ENCODE measurements at regions not wholly inside any gene's neighbourhood (a gene's known extent, or its start where the extent isn't known, plus 50 kb on each side); places are given as distances from the start of the nearest gene placed in this dataset.

- TF ChIP-seq CTCF (IDR thresholded peaks at IDR 0.05) (no peak), POLR2A (IDR thresholded peaks at IDR 0.05) (no peak)
Observed at GRCh38 chr20:60473211-60473610, 515.0 kb downstream of the CDH26 start.

All from lower leg skin (tissue), 3 donors.